HG02981 (cell line): ENCODE measurements at regions not wholly inside any gene's neighbourhood (a gene's known extent, or its start where the extent isn't known, plus 50 kb on each side); places are given as distances from the start of the nearest gene placed in this dataset.
"Not testable (repeated sequence)": the region's sequence is repeated elsewhere in the genome, so short reads cannot be mapped to it uniquely, and the experiment has no call there.

Experiments
- ATAC-seq: cut with Tn5 transposase; IDR thresholded peaks from one replicate; pipeline ENCODE4 v1.9.1; 2021; ENCODE audit warnings: mild to moderate bottlenecking, moderate library complexity; ENCODE audit not compliant: unreplicated experiment

DNA sequence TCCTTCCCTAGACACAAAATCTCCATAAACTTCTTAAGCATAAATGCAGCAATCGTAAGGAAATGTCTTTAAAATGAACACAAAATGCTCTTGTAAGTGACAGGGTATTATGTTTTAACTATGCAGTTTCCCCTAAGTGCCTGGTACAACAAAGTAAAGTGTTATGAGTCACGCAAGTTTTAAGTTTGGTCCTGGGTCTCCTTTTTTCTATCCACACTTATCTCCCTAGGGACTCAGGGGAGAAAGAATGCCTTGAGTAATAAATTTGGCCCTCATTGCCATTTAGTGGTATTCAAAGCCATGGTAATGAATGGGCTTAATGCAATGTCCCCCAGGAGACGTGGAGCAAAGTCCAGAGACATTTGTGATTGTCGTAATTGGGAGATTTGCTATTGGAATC, 149.1 kb downstream of the MAGEB17 start:
- no peak for ATAC-seq

DNA sequence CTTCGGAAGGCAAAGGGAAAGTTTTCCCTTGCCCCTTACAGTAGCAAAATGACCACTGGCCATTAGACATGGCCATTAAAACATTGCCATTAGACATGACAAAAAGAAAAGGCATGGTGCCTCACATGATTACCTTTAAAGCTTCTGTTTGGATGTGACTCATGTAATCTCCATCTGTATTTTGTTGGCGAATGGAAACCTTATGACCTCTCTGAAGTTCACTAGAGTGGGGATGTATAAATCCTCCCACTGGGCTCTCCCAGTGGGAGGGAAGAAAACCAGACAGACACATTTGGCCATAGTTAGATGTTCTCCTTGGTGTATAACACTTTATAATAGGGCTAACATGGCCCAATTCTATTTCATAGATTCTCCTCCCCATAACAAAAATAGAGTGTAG, 152.6 kb downstream of the MAGEB17 start:
- ATAC-seq: no peak

DNA sequence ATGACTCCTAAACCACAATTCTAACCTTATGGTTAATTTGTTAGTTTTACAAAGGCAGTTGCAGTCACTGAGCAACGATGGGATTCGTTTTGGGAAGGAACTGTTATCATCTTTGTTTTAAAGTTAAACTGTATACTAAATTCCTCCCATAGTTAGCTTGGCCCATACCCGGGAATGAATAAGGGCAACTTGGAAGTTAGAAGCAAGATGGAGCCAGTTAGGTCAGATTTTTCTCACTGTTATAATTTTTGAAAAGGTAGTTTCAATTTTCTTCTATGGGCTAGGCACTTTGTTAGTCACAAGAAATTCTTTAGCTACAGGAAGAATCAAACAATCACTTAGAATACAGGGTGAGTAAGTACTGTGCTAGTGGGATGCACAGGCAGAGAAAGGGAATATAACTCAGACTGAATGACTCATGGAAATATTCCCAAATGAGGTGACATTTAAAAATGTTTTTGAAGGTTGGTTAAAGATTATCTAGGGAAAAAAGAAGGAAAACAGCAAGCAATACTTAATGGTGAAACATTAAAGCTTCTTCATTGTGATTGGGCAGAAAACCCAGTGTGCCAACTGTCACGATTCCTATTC, 153.6 kb downstream of the MAGEB17 start:
- ATAC-seq: no peak

DNA sequence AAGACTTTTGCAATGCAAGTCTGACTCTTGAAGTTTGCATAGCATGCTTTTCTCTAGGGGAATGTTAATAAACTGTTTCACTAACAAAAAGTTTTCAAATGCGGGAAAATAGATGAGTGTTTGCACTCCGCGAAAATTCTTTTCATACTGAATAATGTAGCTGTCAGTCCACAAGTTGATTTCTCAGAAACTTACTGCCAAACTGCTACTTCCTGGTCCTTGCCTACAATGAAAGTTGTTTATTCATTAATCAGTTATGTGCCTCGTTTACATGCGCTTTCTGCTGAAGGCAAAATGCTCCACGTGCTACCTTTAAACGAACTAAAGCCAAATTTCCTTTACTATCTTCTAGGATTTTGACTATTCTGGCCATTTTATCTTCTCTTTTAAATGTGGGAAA, 166.2 kb downstream of the MAGEB17 start:
- no peak for ATAC-seq

DNA sequence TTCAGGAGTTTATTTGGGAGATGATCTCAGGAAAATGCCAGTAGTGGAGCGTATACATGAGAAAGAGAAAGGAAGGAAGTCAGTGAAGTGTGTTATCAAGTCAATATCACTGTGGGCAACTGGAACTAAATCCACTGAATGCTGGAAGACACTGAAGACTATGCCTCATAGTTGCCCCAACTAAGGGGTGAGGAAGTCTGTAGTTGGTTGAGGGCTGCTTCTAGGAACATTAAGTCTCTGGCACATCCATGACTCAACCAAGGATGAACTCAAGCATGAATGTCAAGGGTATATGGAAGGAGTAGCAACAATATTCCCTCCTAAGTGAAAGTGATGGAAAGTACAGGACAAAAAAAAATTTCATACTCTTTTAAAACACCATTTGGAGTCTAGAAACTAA, 167.9 kb downstream of the MAGEB17 start:
- no peak for ATAC-seq

DNA sequence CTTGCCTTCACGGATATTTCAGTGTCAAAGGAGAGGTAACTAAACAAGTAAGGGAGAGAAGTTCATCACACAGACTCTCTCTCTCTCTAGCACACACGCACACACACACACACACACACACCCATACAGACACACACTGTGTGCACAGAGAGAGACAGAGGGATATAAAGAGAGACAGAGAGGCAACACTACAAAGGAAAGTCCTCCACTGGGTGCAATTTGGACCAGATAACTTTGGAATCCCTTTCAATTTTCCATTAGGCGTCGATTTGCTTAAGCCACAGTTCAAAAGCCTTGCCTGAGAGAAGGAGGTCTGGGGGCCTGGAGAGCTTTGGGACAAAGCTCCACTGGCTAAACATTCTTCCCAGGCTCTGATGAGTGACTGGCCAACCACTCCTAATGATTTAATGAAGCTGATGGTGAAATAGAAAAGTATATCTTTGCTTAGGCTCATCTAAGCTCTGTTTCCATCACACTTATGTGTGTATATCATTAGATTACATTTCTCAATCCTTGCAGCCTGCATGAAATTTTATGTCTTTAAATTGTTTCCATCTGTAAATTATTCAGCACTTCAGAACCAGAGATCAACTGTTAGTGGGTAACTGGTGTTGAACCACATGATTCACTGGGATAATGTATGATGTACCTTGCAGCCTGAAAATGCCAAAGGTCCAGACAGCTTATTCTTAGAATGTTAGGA, 180.8 kb downstream of the MAGEB17 start:
- no peak for ATAC-seq

DNA sequence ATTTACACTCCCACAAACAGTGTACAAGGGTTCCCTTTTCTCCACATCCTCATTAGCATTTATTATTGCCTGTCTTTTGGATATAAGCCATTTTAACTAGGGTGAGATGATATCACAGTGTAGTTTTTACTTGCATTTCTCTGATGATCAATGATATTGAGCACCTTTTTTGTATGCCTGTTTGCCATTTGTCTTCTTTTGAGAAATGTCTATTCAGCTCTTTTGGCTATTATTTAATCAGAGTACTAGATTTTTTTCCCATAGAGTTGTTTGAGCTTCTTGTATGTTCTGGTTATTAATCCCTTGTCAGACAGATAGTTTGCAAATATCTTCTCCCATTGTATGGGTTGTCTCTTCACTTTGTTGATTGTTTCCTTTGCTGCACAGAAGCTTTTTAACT, 190.6 kb downstream of the MAGEB17 start:
- ATAC-seq: no peak

DNA sequence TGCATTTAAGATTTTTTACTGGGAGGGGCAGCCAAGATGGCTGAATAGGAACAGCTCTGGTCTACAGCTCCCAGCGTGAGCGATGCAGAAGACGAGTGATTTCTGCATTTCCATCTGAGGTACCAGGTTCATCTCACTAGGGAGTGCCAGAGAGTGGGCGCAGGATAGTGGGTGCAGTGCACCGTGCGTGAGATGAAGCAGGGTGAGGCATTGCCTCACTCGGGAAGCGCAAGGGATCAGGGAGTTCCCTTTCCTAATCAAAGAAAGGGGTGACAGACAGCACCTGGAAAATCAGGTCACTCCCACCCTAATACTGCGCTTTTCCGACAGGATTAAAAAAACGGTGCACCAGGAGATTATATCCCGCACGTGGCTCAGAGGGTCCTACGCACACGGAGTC, 192.8 kb downstream of the MAGEB17 start:
- not testable (repeated sequence) for ATAC-seq

DNA sequence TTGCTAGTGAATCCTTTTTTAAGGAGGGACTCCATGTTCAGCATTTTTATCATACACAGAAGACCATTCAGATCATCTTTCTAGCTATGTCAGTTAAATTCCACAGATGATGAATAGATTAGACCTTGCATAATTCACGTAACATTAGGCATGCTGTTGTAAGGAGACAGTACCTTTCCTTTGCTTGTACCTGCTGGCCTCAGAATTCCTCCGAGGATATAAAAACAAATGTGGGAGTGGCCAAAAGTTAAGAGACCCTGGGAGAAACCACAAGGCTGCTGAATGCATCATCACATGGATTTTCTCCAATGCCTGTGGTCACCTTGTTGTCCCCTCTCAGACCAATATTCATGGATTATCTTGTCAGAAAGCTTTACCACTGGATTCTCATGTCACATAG, 201.4 kb downstream of the MAGEB17 start:
- no peak for ATAC-seq

DNA sequence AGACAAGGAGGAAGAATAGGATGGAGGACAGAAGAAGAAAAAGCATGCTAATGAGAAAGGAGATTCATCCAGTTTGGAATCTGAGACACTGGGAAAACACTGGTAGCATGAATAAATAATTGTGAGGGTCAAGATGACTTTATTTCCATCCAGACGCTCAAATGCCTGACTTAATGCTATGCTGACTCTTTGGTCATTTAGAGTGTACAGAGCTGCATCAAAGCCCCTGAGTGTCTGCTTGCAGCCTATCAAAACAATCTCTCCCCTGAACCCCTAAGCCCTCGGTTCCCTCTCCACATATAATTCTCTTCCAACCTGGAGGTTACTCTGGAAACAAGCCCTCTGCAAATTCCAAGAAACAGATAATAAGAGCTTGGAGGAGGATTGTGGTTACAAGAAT, 208.8 kb downstream of the MAGEB17 start:
- no peak for ATAC-seq

DNA sequence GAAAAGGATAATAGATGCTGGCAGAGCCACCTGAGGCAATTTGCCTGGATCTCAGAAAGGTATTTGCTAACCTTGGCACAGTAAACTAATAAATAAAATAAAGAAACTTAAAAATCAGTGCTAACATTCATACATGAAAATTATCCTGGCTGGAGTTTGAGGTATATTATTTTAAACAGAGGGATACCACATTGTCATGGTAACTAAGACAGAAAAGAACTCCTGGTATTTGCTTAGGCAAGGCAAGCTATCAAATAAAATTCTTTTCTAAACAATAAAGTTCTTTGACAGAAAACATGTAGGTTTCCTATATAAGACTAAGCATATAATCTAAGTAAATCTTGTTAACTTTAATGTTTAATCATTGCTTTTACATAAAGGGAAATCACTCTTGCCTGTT, 218.8 kb downstream of the MAGEB17 start:
- no peak for ATAC-seq

DNA sequence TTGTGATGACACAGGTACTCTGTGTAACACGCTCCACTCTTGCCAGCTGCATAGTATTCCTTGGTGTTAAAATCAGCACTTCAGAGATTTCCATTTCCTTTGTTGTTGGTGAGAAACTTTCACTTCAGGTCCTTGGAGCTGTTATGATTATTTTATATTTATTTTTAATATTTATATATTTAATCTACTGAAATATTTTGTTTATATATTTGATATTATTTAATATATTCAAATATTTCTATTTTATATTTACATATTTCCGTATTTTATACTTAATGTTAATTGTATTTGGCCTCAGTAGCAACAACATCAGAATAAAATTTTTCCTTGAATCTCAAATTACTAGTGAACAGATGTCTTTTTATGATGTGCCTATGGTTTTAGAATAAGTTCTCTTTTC, 225.3 kb downstream of the MAGEB17 start:
- ATAC-seq: no peak

DNA sequence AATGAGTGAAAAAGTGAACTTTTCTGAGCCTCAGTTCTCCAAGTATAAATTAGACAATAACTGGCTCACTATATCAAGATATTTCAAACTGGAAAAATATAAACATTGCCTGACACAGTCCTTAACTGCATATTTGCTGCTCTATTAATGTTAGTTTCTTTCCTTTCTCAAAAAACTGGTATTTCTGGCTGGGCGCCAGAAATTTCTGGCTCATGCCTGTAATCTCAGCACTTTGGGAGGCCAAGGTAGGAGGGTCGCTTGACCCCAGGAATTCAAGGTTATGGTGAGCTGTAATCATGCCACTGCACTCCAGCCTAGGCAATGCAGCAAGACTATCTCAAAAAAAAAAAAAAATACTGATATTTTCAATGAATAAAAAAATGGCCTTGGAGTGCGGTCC, 227.0 kb downstream of the MAGEB17 start:
- ATAC-seq: no peak

DNA sequence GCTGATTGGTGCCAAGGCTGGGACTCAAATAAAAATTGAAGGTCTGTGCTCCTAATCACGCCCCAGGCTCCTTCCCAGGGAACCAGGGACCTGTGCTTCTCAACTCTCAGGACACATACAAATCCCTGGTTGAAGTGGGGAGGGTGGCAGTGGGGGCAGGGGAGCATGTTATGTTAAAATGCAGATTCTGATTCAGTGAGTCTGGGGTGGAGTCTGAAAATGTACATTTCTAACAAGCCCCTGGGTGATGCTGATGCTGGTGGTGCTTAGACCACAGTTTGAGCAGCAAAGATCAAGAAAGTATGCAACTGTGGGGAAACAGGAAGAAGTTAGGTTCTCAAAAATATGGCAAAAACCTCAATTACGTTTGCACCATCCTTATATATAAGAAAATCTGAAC, 236.5 kb downstream of the MAGEB17 start:
- ATAC-seq: no peak

DNA sequence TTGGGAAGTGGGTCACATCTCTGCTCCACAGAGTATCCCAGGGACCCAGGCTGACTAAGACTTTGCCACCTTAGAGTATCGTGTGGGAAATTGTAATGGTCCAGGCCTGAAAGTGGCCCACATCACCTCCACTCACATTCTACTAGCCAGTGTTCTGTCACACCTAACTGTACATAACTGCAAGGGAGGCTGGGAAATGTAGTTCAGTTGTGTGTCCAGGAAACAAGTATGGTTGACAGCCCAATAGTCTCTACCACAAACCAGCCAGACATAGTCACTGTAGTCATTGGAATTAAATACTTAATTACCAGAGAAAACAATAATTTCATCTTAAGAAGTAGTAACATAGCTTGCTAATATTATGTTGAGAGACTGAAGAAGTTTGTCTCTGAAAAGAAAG, 233.4 kb upstream of the S100G start:
- no peak for ATAC-seq

DNA sequence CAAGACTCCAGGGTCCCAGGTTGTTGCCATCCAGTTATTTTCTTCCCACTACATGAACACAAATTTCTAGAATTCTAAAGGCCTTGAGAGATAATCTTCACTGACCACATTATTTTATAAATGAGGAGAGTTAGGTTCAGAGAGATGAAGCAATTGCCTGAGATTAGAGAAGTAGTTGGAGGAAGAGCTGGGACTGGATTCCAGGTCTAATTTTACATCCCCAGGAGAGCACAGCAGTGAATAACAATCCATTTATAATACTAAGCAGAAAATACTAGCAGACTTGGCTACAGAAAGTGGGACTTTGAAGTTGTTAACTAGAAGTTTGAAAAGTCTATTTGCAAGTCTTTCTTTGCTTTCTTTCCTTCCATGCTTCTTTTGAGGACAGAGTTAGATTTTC, 231.3 kb upstream of the S100G start:
- no peak for ATAC-seq

DNA sequence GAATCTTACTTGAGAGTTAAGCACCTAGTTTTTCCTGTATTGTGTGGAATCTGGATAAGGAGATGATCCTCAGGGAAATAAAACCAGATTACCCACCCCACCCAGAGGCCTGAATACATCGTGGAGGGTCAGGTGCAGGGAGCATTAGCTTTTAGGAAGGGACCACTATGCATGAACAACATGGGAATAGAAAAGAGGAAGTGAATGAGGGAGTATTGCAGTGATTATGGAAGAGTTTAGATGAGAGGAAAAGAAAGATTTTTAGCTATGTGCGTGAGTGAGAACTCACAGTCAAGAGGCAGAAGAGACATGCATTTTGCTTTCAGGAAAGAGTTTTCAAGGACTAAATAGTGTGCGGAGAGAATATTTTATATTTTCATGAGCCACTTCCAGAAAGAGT, 222.3 kb upstream of the S100G start:
- no peak for ATAC-seq

DNA sequence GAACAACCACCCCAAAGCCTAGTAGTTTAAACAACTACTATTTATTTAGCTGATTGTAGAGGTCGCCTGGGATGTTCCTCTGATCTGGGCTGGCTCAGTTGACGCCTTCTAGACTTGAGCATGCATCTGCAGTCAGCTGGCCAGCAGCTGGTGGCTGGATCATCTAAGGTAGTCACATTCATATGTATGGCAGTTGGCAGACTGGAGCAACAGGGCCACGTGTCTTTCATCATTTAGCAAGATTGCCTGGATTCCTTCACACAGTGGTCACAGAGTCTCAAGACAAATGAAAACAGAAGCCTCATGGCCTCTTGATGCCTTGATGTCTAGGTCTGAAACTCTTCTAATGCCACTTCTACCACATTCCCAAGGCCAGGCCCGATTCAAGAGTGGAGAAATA, 220.6 kb upstream of the S100G start:
- no peak for ATAC-seq

DNA sequence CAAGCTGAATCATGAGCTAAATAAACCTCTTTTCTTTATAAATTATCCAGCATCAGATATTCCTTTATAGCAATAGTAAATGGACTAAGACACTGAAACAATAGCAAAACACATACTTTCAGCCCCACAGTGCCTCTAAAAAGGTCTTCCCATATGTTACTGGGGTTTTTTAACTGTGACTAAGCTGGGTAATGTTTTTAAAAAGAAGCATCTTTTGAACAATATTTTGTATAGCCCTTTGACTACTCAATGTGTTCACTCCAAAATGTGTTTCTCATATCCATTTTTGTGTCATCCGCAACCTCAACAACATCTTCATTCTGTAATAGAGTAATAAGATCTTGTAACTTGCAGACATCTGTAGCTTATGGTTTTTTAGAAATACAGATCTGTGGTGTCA, 218.7 kb upstream of the S100G start:
- no peak for ATAC-seq

DNA sequence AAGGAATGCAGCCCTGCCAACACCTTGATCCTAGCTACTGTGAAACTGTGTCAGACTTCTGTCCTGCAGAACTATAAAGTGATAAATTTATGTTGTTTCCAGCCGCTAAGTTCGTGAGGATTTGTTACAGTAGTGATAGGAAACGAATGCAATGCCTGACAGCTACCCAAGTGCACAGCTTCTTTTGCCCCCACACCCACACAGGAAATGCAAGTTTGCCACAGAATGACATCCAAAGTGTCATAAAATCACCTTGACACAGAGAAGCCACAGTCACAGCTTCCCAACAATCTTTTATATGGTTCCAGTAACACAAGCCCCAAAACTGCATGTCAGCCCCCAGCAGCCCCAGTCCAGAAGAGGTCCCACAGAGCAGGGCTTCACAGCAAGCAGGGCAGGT, 216.9 kb upstream of the S100G start:
- ATAC-seq: no peak

DNA sequence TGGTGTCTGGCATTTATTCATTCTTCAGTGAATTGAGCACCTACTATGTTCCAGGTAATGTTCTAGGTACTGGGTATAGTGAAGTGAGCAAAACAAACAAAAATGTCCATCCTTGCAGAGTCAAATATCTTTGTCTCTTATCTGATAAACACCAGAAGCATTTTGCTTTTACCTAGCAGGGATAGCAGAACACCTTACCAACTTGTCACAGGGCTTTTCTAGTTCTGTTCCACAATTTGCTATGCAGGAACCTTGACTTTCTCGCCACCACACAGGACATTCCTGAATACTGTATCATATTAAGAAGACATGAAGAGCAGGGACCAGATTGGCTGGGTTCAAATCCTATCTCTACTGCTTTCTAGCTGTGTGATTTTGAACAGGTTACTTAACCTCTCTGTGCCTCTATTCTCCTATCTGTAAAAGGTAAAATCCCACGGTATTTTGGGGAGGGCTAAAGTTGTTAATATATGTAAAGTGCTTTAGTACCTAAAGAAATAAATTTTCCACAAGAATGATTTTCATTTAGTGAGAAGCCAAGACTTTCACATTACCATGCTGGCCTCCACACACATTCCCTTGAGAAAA, 214.5 kb upstream of the S100G start:
- no peak for ATAC-seq

DNA sequence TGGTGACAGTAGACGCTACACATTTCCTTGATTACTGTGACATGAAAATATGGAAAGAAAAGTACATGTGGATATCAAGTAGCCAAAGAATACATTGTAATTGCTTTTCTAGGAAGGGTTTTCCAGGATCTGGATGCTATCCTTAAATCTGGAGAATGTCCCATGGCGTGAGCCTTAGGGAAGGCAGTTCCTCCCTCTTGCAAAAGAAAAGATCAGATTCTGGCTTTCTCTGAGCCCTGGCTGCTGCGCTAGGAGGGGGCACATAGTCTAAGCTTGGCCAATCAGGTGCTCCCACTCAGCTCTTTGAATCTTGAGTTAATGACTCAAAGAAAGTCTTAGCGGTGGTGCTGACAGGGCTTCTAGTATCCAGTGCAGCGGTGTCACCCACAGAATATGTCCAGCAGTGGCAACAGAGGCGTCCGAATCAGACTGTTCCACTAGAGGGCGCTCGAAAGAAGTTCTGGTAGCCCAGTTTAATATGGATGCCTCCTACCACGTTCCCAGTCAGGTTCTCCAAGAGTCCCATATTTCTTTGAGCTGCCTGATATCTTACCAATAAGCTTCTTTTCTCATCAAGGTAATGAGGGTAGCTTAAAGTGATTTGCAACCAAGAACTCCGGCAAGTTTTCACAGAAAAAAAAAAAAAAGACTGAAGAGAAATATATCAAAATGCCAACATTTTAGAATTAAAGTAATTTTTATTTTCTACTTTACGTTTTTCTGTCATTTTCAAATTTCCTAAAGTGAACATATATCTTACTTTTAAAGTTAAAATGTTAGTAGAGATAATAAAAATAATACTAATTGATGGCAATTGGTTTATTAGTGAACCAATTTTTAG, 213.4 kb upstream of the S100G start:
- ATAC-seq: peak; percentile 59
